GM12878 (cell line): ENCODE measurements at regions not wholly inside any gene's neighbourhood (a gene's known extent, or its start where the extent isn't known, plus 50 kb on each side); places are given as distances from the start of the nearest gene placed in this dataset.

Experiments
- ATAC-seq: fragments of 200-7000 bp; cut with Tn5 transposase; 3 replicates; pipeline ENCODE4 v1.9.1; 2020; ENCODE audit warnings: mild to moderate bottlenecking, moderate library complexity
- BruUV-seq: library from RNA; stranded (reverse); fragments of 400-500 nt; replicated peaks from 2 replicates; lab custom pipeline; 2021; lab: Mats Ljungman, UMichigan
- CTCF ChIA-PET: fragments of 300-600 bp; sonication (Branson Sonifier 250); formaldehyde crosslinking; extraction: SDS; loops from one replicate; lab custom pipeline; 2021; ENCODE audit warnings: inconsistent platforms; lab: Yijun Ruan, JAX
- POLR2A ChIA-PET: fragments of 350-600 bp; formaldehyde crosslinking; extraction: SDS; loops from one replicate; lab custom pipeline; 2021; ENCODE audit warnings: inconsistent platforms; lab: Charles Lee
- RAD21 ChIA-PET: fragments of 300-600 bp; sonication (Branson Sonifier 250); formaldehyde crosslinking; loops from one replicate; lab custom pipeline; 2023; ENCODE audit warnings: antibody characterized with exemption; ENCODE audit not compliant: unreplicated experiment; lab: Charles Lee
- SMC1A ChIA-PET: fragments of 300-600 bp; sonication (Branson Sonifier 250); formaldehyde crosslinking; loops from one replicate; lab custom pipeline; 2023; ENCODE audit not compliant: unreplicated experiment, uncharacterized antibody; lab: Charles Lee
- DNase-seq: peaks from one replicate; pipeline ENCODE4 v3.0.0-alpha.2; 2011; ENCODE audit warnings: low read depth, low spot score
- FAIRE-seq: peaks from 3 replicates; lab custom pipeline; 2011; peaks lifted over from hg19 to GRCh38; lab: Jason Lieb, UNC
- H2AFZ ChIP-seq: 2 replicates; pipeline ENCODE4 v1.6.0; 2011; ENCODE audit warnings: low read depth, low read length, control low read depth; ENCODE audit not compliant: control insufficient read depth
- H3K27ac ChIP-seq: 2 replicates; pipeline ENCODE4 v1.5.1; 2011; ENCODE audit warnings: control low read depth; ENCODE audit not compliant: control insufficient read depth, insufficient read depth
- H3K27me3 ChIP-seq, 2 experiments: replicated peaks in 1 of 2; 2 replicates each; pipeline versions ENCODE4 v1.6.0 to v1.6.1; 2011; ENCODE audit warnings: low read length in 1 of 2; ENCODE audit not compliant: control insufficient read depth in 2 of 2, insufficient read depth in 2 of 2
- H3K36me3 ChIP-seq, 2 experiments: 2 replicates each; pipeline ENCODE4 v1.5.1; 2011; ENCODE audit warnings: low read length in 1 of 2; ENCODE audit not compliant: control insufficient read depth in 2 of 2, insufficient read depth in 2 of 2
- H3K4me1 ChIP-seq: 2 replicates; pipeline ENCODE4 v1.6.1; 2011; ENCODE audit warnings: mild to moderate bottlenecking, low read length, moderate library complexity, mixed read lengths; ENCODE audit not compliant: control insufficient read depth, insufficient read depth
- H3K4me2 ChIP-seq: 2 replicates; pipeline ENCODE4 v1.6.0; 2011; ENCODE audit warnings: control low read depth; ENCODE audit not compliant: control insufficient read depth, insufficient read depth
- H3K4me3 ChIP-seq: fragments of 200-600 bp; sonication (generic); 2 replicates; pipeline ENCODE4 v1.5.1; 2016
- H3K79me2 ChIP-seq: 2 replicates; pipeline ENCODE4 v1.6.0; 2011; ENCODE audit warnings: low read length; ENCODE audit not compliant: control insufficient read depth, insufficient read depth
- H3K9ac ChIP-seq: 2 replicates; pipeline ENCODE4 v1.8.0; 2011; ENCODE audit warnings: low read length, control low read depth, mixed read lengths; ENCODE audit not compliant: control insufficient read depth, insufficient read depth
- H3K9me3 ChIP-seq: replicated peaks from 3 replicates; pipeline ENCODE4 v1.5.1; 2011; ENCODE audit warnings: mild to moderate bottlenecking, low read length; ENCODE audit not compliant: control insufficient read depth, insufficient read depth
- H4K20me1 ChIP-seq: 2 replicates; pipeline ENCODE4 v1.6.0; 2011; ENCODE audit not compliant: control insufficient read depth, insufficient read depth
- CHD1 ChIP-seq: IDR thresholded peaks from 2 replicates; pipeline ENCODE4 v1.6.1; 2012; ENCODE audit warnings: low read depth, low read length, improper control_type of control experiment
- NR2C1 ChIP-seq: fragments of 450-650 bp; IDR thresholded peaks from 2 replicates; pipeline ENCODE4 v1.6.1; 2017; ENCODE audit warnings: antibody characterized with exemption, mild to moderate bottlenecking, moderate library complexity
- RELA ChIP-seq: fragments of 450-650 bp; IDR thresholded peaks from 2 replicates; pipeline ENCODE4 v1.8.0; 2014; ENCODE audit warnings: borderline replicate concordance; ENCODE audit not compliant: partially characterized antibody
- SMAD5 ChIP-seq: IDR thresholded peaks from 2 replicates; pipeline ENCODE4 v1.6.1; 2016; ENCODE audit warnings: antibody characterized with exemption, low read depth
- ZNF217 ChIP-seq: fragments of 450-650 bp; IDR thresholded peaks from 2 replicates; pipeline ENCODE4 v1.6.1; 2017; ENCODE audit warnings: antibody characterized with exemption, mild to moderate bottlenecking
- WGBS: methylation state at CpG from one replicate; pipeline ENCODE4 v1.1.6; 2016; ENCODE audit warnings: low lambda C conversion rate; ENCODE audit not compliant: insufficient replicate concordance, insufficient coverage; ENCODE audit errors: missing lambda C conversion rate; 5-methylcytosine and 5-hydroxymethylcytosine counted together
- in situ Hi-C: fragments of 300-500 bp; cut with MboI; formaldehyde crosslinking; loops from 9 replicates; pipeline ENCODE4 v1.14.3; 2018; ENCODE audit warnings: mixed read lengths
- intact Hi-C: fragments of 100-400 bp; cut with micrococcal nuclease; formaldehyde crosslinking; loops from one replicate; pipeline ENCODE4 v1.14.2; 2022; ENCODE audit not compliant: unreplicated experiment
- TF ChIP-seq, protein P1 (sequence below): fragments of 450-650 bp; formaldehyde crosslinking; IDR thresholded peaks from 2 replicates; pipeline ENCODE4 v1.5.0; 2022; ENCODE audit warnings: mild to moderate bottlenecking, missing genetic modification characterization
- TF ChIP-seq, protein P2 (sequence below): fragments of 450-650 bp; IDR thresholded peaks from 2 replicates; pipeline ENCODE4 v1.6.1; 2017; ENCODE audit warnings: borderline replicate concordance

DNA sequence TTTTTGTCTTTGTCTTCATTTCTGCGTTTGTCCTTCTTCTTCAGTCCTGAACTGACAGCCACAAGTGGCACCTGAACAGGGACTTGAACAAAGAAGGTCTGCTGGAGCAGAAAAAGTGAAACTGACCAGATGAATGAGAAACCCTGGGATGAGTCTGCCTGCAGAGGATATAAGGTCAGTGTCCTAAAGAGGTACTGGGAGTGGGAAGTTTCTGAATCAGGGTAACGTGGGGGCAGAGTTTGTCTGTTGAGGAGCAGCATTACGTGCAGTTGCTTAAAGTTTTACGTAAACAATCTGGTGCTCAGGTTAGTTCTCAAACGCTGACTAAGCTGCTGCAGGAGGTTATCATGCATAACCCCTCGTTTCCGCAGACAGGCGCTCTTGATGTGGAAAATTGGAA is 2057.6 kb downstream of the TP53TG3F start:
- ChIA-PET SMC1A (no interaction called here), CTCF (no interaction called here), RAD21 (no interaction called here), POLR2A (no interaction called here)
- H3K9me3 ChIP-seq, result no peaks in the 10 kb centered on the region
- H3K36me3 ChIP-seq, result no peaks in the 10 kb centered on the region
- no peak overlapping the region for H3K27ac ChIP-seq
- no TSS peak for BruUV-seq
- H3K79me2 ChIP-seq, result no peaks in the 10 kb centered on the region
- intact Hi-C loops (no loop called here), in situ Hi-C loops (loop anchor here (10.0 kb wide), 1 partner anchor 282 kb away; no protein-coding TSS in a partner anchor)
- 36% methylated on average over 8 of the region's 8 CpGs for WGBS
- no peak for FAIRE-seq
- no peak for DNase-seq
- no peak for ATAC-seq
- H4K20me1 ChIP-seq, result no peaks in the 10 kb centered on the region
- H3K4me2 ChIP-seq, result no peak overlapping the region
- no peaks in the 10 kb centered on the region for H3K4me1 ChIP-seq
- H3K27me3 ChIP-seq, result no peaks in the 10 kb centered on the region
- no peak overlapping the region for H2AFZ ChIP-seq
- TF ChIP-seq, protein P1, sequence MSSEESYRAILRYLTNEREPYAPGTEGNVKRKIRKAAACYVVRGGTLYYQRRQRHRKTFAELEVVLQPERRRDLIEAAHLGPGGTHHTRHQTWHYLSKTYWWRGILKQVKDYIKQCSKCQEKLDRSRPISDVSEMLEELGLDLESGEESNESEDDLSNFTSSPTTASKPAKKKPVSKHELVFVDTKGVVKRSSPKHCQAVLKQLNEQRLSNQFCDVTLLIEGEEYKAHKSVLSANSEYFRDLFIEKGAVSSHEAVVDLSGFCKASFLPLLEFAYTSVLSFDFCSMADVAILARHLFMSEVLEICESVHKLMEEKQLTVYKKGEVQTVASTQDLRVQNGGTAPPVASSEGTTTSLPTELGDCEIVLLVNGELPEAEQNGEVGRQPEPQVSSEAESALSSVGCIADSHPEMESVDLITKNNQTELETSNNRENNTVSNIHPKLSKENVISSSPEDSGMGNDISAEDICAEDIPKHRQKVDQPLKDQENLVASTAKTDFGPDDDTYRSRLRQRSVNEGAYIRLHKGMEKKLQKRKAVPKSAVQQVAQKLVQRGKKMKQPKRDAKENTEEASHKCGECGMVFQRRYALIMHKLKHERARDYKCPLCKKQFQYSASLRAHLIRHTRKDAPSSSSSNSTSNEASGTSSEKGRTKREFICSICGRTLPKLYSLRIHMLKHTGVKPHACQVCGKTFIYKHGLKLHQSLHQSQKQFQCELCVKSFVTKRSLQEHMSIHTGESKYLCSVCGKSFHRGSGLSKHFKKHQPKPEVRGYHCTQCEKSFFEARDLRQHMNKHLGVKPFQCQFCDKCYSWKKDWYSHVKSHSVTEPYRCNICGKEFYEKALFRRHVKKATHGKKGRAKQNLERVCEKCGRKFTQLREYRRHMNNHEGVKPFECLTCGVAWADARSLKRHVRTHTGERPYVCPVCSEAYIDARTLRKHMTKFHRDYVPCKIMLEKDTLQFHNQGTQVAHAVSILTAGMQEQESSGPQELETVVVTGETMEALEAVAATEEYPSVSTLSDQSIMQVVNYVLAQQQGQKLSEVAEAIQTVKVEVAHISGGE (CRISPR knock-in tag), result no peak
- no peak for TF ChIP-seq SMAD5
- TF ChIP-seq CHD1, result no peak
- TF ChIP-seq RELA, result no peak
- no peak for TF ChIP-seq ZNF217
- TF ChIP-seq, protein P2, sequence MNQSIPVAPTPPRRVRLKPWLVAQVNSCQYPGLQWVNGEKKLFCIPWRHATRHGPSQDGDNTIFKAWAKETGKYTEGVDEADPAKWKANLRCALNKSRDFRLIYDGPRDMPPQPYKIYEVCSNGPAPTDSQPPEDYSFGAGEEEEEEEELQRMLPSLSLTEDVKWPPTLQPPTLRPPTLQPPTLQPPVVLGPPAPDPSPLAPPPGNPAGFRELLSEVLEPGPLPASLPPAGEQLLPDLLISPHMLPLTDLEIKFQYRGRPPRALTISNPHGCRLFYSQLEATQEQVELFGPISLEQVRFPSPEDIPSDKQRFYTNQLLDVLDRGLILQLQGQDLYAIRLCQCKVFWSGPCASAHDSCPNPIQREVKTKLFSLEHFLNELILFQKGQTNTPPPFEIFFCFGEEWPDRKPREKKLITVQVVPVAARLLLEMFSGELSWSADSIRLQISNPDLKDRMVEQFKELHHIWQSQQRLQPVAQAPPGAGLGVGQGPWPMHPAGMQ, result no peak
- TF ChIP-seq NR2C1, result no peak
- TF ChIP-seq, all 136 proteins: peak for 0
- Histone ChIP-seq H3K4me3 (no peak overlapping the region), H3K9ac (no peak overlapping the region)
